Osteoblast (primary cell): ENCODE measurements at regions not wholly inside any gene's neighbourhood (a gene's known extent, or its start where the extent isn't known, plus 50 kb on each side); places are given as distances from the start of the nearest gene placed in this dataset.

ENCODE experiments used
- DNase-seq: peaks from one replicate; pipeline ENCODE4 v3.0.0; 2011; ENCODE audit warnings: low spot score, mixed read lengths; ENCODE audit not compliant: insufficient read length; ENCODE audit errors: missing footprints
- H2AFZ ChIP-seq: 2 replicates; pipeline ENCODE4 v1.6.0; 2011; ENCODE audit warnings: mild to moderate bottlenecking, low read length
- H3K27ac ChIP-seq: 2 replicates; pipeline ENCODE4 v1.5.1; 2011; ENCODE audit warnings: mild to moderate bottlenecking, low read depth, low read length, moderate library complexity
- H3K27me3 ChIP-seq: 2 replicates; pipeline ENCODE4 v1.6.0; 2012; ENCODE audit warnings: mild to moderate bottlenecking, control low read depth, inconsistent platforms, low read length, moderate library complexity; ENCODE audit not compliant: insufficient read depth
- H3K36me3 ChIP-seq: 2 replicates; pipeline ENCODE4 v1.5.1; 2011; ENCODE audit warnings: mild to moderate bottlenecking, low read length, control low read depth, moderate library complexity; ENCODE audit not compliant: insufficient read depth
- H3K4me1 ChIP-seq: 2 replicates; pipeline ENCODE4 v1.5.1; 2011; ENCODE audit warnings: mild to moderate bottlenecking, low read length, control low read depth, moderate library complexity; ENCODE audit not compliant: insufficient read depth
- H3K4me2 ChIP-seq: 2 replicates; pipeline ENCODE4 v1.6.0; 2011; ENCODE audit warnings: mild to moderate bottlenecking, low read length; ENCODE audit not compliant: insufficient read depth
- H3K4me3 ChIP-seq: fragments of 200-600 bp; sonication (generic); 3 replicates; pipeline ENCODE4 v1.5.1; 2012; ENCODE audit warnings: mild to moderate bottlenecking, low read length, inconsistent platforms; ENCODE audit not compliant: insufficient read depth
- H3K79me2 ChIP-seq: 2 replicates; pipeline ENCODE4 v1.6.0; 2012; ENCODE audit warnings: mild to moderate bottlenecking, low read length, control low read depth, inconsistent platforms; ENCODE audit not compliant: insufficient read depth
- H3K9me3 ChIP-seq: 2 replicates; pipeline ENCODE4 v1.5.1; 2011; ENCODE audit warnings: low read depth, low read length, control low read depth
- H4K20me1 ChIP-seq: 2 replicates; pipeline ENCODE4 v1.6.0; 2012; ENCODE audit warnings: mild to moderate bottlenecking, low read length, control low read depth; ENCODE audit not compliant: insufficient read depth
- CTCF ChIP-seq: IDR thresholded peaks from 2 replicates; pipeline ENCODE4 v1.5.1; 2011; ENCODE audit warnings: mild to moderate bottlenecking, low read depth, low read length, moderate library complexity; ENCODE audit errors: extremely low read depth

GRCh38 chr18:68454511-68455228, 260.2 kb downstream of the TMX3 start:
- Histone ChIP-seq H3K4me3 (peak overlapping the region; percentile 14), H3K9me3 (no peaks in the 10 kb centered on the region), H3K79me2 (no peaks in the 10 kb centered on the region), H3K27me3 (no peaks in the 10 kb centered on the region), H3K27ac (peak overlapping the region; percentile 65), H3K4me1 (peaks cover 22% of the 10 kb centered on the region), H2AFZ (peak overlapping the region; percentile 27), H3K36me3 (no peaks in the 10 kb centered on the region), H3K4me2 (peak overlapping the region; percentile 19), H4K20me1 (no peaks in the 10 kb centered on the region)
- no peak for TF ChIP-seq CTCF
- DNase-seq: peak; percentile 80

- TF ChIP-seq CTCF: no peak
- H2AFZ ChIP-seq: no peak overlapping the region
- H3K4me1 ChIP-seq: peaks cover 26% of the 10 kb centered on the region
- no peaks in the 10 kb centered on the region for H3K27me3 ChIP-seq
- no peaks in the 10 kb centered on the region for H3K79me2 ChIP-seq
- peak; percentile 58 for DNase-seq
- peak overlapping the region; percentile 17 for H3K4me2 ChIP-seq
- H3K4me3 ChIP-seq: no peak overlapping the region
- no peaks in the 10 kb centered on the region for H3K36me3 ChIP-seq
- H4K20me1 ChIP-seq: no peaks in the 10 kb centered on the region
- no peaks in the 10 kb centered on the region for H3K9me3 ChIP-seq
- peak overlapping the region; percentile 83 for H3K27ac ChIP-seq
Observed at GRCh38 chr18:68449292-68449691, 265.6 kb downstream of the TMX3 start.

GRCh38 chr18:68448736-68449135, 266.2 kb downstream of the TMX3 start:
- Histone ChIP-seq H2AFZ (no peak overlapping the region), H3K27me3 (no peaks in the 10 kb centered on the region), H3K4me1 (peaks cover 25% of the 10 kb centered on the region), H4K20me1 (no peaks in the 10 kb centered on the region), H3K27ac (peak overlapping the region; percentile 83), H3K4me3 (no peak overlapping the region), H3K36me3 (no peaks in the 10 kb centered on the region), H3K4me2 (peak overlapping the region; percentile 17), H3K79me2 (no peaks in the 10 kb centered on the region), H3K9me3 (no peaks in the 10 kb centered on the region)
- peak; percentile 15 for DNase-seq
- no peak for TF ChIP-seq CTCF

GRCh38 chr18:68447286-68447685, 267.6 kb downstream of the TMX3 start:
- no peak overlapping the region for H2AFZ ChIP-seq
- no peaks in the 10 kb centered on the region for H3K9me3 ChIP-seq
- no peaks in the 10 kb centered on the region for H3K79me2 ChIP-seq
- no peak overlapping the region for H3K4me2 ChIP-seq
- no peaks in the 10 kb centered on the region for H3K36me3 ChIP-seq
- no peak overlapping the region for H3K27ac ChIP-seq
- no peak overlapping the region for H3K4me3 ChIP-seq
- H3K27me3 ChIP-seq: no peaks in the 10 kb centered on the region
- TF ChIP-seq CTCF: no peak
- H3K4me1 ChIP-seq: peaks cover 25% of the 10 kb centered on the region
- H4K20me1 ChIP-seq: no peaks in the 10 kb centered on the region
- no peak for DNase-seq
